ENCODE measurements at regions not wholly inside any gene's neighbourhood (a gene's known extent, or its start where the extent isn't known, plus 50 kb on each side); places are given as distances from the start of the nearest gene placed in this dataset.

- TF ChIP-seq CTCF (IDR thresholded peaks at IDR 0.05), result no peak
- no peak for TF ChIP-seq POLR2A (IDR thresholded peaks at IDR 0.05)
Observed at GRCh38 chr2:145806546-145806945, 1286.6 kb upstream of the ZEB2 start.

All from sigmoid colon (tissue), 3 donors.